ENCODE measurements at regions not wholly inside any gene's neighbourhood (a gene's known extent, or its start where the extent isn't known, plus 50 kb on each side); places are given as distances from the start of the nearest gene placed in this dataset.

DNA sequence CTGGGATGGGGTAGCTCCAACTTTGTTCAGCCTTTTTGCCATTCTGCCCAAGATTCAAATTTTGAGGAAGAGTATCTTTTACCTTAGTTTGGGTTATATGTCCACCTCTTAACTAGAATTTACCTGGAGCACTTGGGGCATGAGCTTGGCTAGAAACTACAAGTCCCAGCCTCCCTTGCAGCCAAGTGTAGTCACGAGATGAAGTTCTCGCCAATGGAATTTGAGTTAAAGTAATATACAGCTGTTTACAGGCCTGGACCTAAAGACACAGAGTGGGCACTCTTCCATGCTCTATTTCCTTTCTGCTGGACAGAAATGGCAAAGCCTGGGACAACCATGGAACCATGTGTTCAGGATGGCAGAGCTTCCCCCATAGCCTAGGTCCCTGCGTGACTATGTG is 233.6 kb upstream of the GATB start:
- TF ChIP-seq, protein P1, sequence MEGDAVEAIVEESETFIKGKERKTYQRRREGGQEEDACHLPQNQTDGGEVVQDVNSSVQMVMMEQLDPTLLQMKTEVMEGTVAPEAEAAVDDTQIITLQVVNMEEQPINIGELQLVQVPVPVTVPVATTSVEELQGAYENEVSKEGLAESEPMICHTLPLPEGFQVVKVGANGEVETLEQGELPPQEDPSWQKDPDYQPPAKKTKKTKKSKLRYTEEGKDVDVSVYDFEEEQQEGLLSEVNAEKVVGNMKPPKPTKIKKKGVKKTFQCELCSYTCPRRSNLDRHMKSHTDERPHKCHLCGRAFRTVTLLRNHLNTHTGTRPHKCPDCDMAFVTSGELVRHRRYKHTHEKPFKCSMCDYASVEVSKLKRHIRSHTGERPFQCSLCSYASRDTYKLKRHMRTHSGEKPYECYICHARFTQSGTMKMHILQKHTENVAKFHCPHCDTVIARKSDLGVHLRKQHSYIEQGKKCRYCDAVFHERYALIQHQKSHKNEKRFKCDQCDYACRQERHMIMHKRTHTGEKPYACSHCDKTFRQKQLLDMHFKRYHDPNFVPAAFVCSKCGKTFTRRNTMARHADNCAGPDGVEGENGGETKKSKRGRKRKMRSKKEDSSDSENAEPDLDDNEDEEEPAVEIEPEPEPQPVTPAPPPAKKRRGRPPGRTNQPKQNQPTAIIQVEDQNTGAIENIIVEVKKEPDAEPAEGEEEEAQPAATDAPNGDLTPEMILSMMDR (conservative IDR thresholded peaks at IDR 0.05) = no peak

DNA sequence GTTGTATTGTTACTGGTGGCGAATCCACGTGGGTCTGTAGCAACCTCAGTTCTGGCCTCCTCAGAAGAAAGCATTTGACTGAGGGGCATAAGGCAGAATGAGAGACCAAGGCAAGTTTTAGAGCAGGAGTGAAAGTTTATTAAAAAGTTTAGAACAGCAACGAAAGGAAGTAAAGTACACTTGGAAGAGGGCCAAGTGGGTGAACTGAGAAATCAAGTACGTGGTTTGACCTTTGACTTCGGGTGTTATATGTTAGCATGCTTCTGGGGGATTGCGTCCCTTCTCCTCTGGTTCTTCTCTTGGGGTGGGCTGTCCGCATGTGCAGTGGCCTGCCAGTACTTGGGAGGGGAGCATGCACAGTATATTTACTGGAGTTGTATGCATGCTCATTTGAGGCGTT is 232.7 kb upstream of the GATB start:
- TF ChIP-seq, protein P1 (conservative IDR thresholded peaks at IDR 0.05) = no peak
- H3K27ac ChIP-seq = no peak overlapping the region

More for the DNA sequence above, 233.6 kb upstream of the GATB start:
- no peak overlapping the region for H3K27ac ChIP-seq

DNA sequence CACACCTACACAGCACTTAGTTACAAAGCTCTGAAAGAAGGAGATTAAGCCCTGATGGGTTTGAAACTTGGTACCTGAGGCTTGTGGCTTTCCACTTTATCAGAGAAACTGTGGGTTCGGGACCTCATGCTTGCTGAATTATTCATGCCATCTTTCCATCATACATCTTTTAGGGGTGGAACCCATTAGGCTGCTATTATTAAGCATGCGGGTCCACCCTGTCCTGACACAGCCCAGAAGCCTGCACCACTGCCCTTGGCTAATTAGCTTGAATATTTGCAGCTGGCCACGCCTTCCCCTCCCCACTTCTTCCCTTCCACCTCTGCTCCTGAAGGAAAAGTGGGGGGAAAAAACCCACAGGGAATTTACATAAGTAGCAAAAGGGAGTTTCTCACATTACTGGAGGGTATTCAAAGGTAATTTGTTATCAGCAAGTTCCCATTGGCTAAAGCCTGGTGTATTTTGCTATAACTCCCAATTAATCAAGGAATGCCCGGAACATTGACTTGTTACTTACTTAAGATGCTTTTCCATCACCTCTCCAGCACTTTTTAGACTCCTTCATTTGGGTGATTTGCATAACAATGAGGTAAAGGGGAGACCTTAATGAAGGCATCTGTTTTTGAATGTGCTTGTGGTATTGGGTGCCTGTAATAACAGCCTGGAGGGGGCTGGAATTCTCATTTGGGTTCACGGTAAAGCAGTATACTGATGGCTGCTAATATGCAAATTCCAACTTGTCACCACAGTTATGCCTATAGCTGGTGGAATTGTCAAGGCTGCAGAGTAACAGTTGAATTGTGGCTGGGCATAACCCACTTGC is 231.7 kb upstream of the GATB start:
- TF ChIP-seq, protein P1 (conservative IDR thresholded peaks at IDR 0.05) = no peak
- H3K27ac ChIP-seq = no peak overlapping the region

DNA sequence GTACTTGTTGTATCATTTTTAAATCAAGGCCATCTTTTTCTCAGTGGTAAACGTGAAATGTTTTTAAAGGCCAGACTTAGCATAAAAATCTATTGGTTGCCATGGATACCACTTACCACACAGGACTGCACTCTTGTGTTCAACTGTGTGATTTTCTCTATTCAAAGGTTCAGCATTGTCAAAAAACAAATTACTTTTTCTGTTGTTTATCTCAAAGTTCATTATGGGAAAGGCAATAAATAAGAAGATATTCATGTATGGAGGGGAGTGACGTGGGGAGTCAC is 231.0 kb upstream of the GATB start:
- TF ChIP-seq, protein P1 (conservative IDR thresholded peaks at IDR 0.05) = no peak
- H3K27ac ChIP-seq = no peak overlapping the region

DNA sequence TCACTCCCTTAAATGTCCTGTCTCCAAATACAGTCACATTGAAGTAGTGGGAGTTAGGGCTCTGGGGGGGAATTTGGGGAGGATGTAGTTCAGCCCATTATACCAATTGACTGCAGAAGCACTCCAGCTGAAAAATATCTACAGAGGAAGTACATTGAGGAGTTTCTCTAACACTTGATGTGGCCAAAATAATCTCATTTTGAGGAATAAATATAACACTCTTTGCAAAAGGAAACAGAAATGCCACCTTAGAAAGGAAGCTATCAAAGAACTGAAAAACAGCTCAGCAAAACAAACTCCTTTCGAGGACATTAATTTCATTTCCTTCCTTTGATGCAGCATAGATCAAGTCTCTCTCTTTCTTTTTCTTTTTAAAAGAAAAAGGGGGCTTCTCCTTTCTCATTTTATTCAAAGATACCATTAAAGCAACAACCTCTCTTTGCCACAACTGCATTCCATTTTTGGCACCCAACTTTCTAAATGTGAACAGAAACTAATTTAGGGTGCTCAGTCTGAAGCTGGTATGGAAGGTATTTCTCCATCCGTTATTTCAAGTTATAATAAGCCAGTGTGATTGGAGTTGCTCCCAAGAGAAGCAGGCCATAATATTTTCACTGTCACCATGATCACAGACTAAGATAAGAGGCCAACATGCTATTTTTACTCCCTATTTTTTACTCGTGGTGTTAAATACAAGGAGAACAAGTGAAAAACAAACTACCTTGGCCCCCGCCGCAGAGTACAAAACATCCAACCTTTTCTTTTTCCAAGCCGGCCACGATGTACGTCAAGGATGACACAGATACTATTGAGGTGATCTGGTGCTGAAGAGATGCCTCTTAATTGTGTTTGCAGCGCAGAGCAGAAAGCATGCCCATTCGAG is 230.4 kb upstream of the GATB start:
- TF ChIP-seq, protein P1 (conservative IDR thresholded peaks at IDR 0.05) = no peak
- H3K27ac ChIP-seq = no peak overlapping the region

DNA sequence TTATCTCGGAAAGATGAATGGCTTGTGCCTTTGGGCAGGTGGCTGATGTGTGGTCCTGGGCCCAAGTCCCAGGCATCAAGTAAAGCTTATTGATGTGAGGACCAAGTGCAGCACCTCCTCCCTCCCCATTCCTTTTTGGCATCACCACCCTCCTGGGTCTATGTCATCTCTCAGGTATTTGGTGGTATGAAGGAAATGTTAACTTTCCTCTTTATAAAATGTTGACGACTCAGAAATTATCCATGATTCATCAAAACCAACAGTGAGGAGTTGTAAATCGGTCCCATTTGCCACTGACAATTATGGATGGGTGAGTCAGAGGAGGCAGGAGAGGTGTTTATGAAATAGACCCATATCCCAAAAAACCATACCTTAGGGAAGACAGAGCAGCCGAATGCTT is 229.4 kb upstream of the GATB start:
- H3K27ac ChIP-seq = no peak overlapping the region
- TF ChIP-seq, protein P1 (conservative IDR thresholded peaks at IDR 0.05) = no peak

DNA sequence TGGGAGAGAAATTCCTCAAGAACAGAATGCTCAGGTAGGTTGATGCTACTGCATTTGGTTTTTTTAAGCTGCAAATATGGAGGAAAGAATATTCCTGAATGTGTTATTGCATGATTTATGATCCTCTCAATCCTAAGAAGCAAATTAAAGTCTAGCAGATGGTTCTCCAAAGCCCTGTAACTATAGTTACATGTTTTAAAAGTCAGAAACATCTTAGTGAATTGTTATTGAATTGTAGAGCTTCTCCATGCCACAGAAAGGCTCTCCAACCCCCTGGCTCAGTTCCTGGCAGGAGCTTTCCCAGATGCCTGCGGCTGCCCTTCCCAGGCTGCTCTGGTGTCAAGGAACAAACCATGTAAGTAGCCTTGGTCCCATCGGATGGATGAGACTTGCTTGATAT is 227.8 kb upstream of the GATB start:
- TF ChIP-seq, protein P1 (conservative IDR thresholded peaks at IDR 0.05) = no peak
- no peak overlapping the region for H3K27ac ChIP-seq
